Keratinocyte (primary cell): ENCODE measurements at regions not wholly inside any gene's neighbourhood (a gene's known extent, or its start where the extent isn't known, plus 50 kb on each side); places are given as distances from the start of the nearest gene placed in this dataset.

Experiments used
- DNase-seq: peaks from one replicate; pipeline ENCODE4 v3.0.0-alpha.2; 2011; ENCODE audit warnings: low read depth, missing footprints, low spot score
- FAIRE-seq: peaks from 2 replicates; lab custom pipeline; 2011; peaks lifted over from hg19 to GRCh38; lab: Jason Lieb, UNC
- H2AFZ ChIP-seq: 2 replicates; pipeline ENCODE4 v1.6.0; 2012; ENCODE audit warnings: low read length, control low read depth, inconsistent platforms; ENCODE audit not compliant: control insufficient read depth
- H3K27ac ChIP-seq: 2 replicates; pipeline ENCODE4 v1.5.1; 2011; ENCODE audit warnings: low read length; ENCODE audit not compliant: control insufficient read depth, insufficient read depth
- H3K27me3 ChIP-seq: 3 replicates; pipeline ENCODE4 v1.6.0; 2011; ENCODE audit warnings: low read length; ENCODE audit not compliant: control insufficient read depth, insufficient read depth; ENCODE audit errors: extremely low read depth
- H3K36me3 ChIP-seq, 2 experiments: 2 replicates in 1 of 2; 3 replicates in 1 of 2; pipeline ENCODE4 v1.5.1; 2011; ENCODE audit warnings: low read length in 2 of 2, mild to moderate bottlenecking in 1 of 2; ENCODE audit not compliant: control insufficient read depth in 2 of 2, insufficient read depth in 2 of 2; ENCODE audit errors: extremely low read depth in 1 of 2
- H3K4me1 ChIP-seq: 3 replicates; pipeline ENCODE4 v1.5.1; 2011; ENCODE audit warnings: low read length; ENCODE audit not compliant: control insufficient read depth, insufficient read depth; ENCODE audit errors: extremely low read depth
- H3K4me2 ChIP-seq: 3 replicates; pipeline ENCODE4 v1.6.0; 2011; ENCODE audit warnings: low read depth, low read length; ENCODE audit not compliant: control insufficient read depth, insufficient read depth; ENCODE audit errors: extremely low read depth
- H3K4me3 ChIP-seq, 3 experiments: fragments of 200-600 bp in 1 of 3; sonication (generic) in 1 of 3; 2 replicates in 2 of 3; 3 replicates in 1 of 3; pipeline ENCODE4 v1.5.1; 2011 to 2016; ENCODE audit warnings: low read length in 3 of 3, mild to moderate bottlenecking in 3 of 3, control low read depth in 2 of 3, inconsistent platforms in 1 of 3, low read depth in 1 of 3, mixed read lengths in 1 of 3, mixed run types in 1 of 3, moderate library complexity in 1 of 3; ENCODE audit not compliant: control insufficient read depth in 2 of 3, insufficient read depth in 2 of 3; ENCODE audit errors: extremely low read depth in 1 of 3
- H3K79me2 ChIP-seq: 2 replicates; pipeline ENCODE4 v1.6.0; 2012; ENCODE audit warnings: low read length; ENCODE audit not compliant: control insufficient read depth, insufficient read depth
- H3K9ac ChIP-seq: 3 replicates; pipeline ENCODE4 v1.6.0; 2011; ENCODE audit warnings: low read length; ENCODE audit not compliant: control insufficient read depth, insufficient read depth; ENCODE audit errors: extremely low read depth
- H3K9me1 ChIP-seq: 3 replicates; pipeline ENCODE4 v1.6.0; 2011; ENCODE audit warnings: low read length; ENCODE audit not compliant: control insufficient read depth, insufficient read depth; ENCODE audit errors: extremely low read depth
- H3K9me3 ChIP-seq: 2 replicates; pipeline ENCODE4 v1.5.1; 2012; ENCODE audit warnings: low read depth, low read length; ENCODE audit not compliant: control insufficient read depth
- H4K20me1 ChIP-seq: 3 replicates; pipeline ENCODE4 v1.6.0; 2011; ENCODE audit warnings: low read length; ENCODE audit not compliant: control insufficient read depth, insufficient read depth; ENCODE audit errors: extremely low read depth
- EZH2 ChIP-seq: IDR thresholded peaks from one replicate; pipeline ENCODE4 v1.6.1; 2012; ENCODE audit warnings: inconsistent platforms, mild to moderate bottlenecking, low read length, moderate library complexity
- dilution Hi-C: fragments of 300-500 bp; cut with MboI; formaldehyde crosslinking; loops from one replicate; pipeline ENCODE4 v1.7.0; 2020; ENCODE audit warnings: low sequenced_read_pairs; ENCODE audit not compliant: extremely low pct_ligation_motif_present
- TF ChIP-seq, protein P1 (sequence below), 3 experiments: IDR thresholded peaks in 1 of 3; conservative IDR thresholded peaks in 1 of 3; optimal IDR thresholded peaks in 1 of 3; 2 replicates in 2 of 3; 3 replicates in 1 of 3; pipeline versions ENCODE3 to v1.5.1; 2011; ENCODE audit warnings: low read length in 3 of 3, mild to moderate bottlenecking in 3 of 3, moderate library complexity in 2 of 3, control low read depth in 1 of 3, inconsistent platforms in 1 of 3; ENCODE audit not compliant: insufficient read depth in 2 of 3; ENCODE audit errors: extremely low read depth in 1 of 3

DNA sequence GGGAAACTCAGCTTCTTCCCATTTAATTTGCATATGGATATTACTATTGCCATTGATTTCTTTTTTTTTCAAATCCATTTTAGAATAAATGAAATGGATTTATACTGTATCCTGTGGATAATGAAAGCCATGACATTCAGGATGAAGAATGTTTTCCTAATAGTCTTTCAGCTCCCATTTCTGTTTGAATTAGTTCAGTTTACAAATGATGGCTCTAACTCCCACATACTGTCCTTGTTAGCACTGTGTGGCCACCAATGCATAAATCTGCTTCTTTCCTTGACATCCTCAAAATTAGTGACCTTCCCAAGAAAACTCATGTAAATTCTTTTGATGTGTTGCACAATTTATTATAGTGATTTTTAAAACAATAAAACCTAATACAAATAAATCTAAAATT, 693.2 kb upstream of the GJE1 start:
- no peaks in the 10 kb centered on the region for H3K79me2 ChIP-seq
- no peaks in the 10 kb centered on the region for H3K9me3 ChIP-seq
- no peaks in the 10 kb centered on the region for H3K36me3 ChIP-seq
- no peak overlapping the region for H3K27ac ChIP-seq
- FAIRE-seq: no peak
- no peak overlapping the region for H2AFZ ChIP-seq
- no peak overlapping the region for H3K4me2 ChIP-seq
- no peak overlapping the region for H3K9ac ChIP-seq
- dilution Hi-C loops: no loop called here
- H3K27me3 ChIP-seq: no peaks in the 10 kb centered on the region
- H3K9me1 ChIP-seq: no peaks in the 10 kb centered on the region
- no peak overlapping the region for H3K4me3 ChIP-seq
- no peak for TF ChIP-seq EZH2
- TF ChIP-seq, protein P1, sequence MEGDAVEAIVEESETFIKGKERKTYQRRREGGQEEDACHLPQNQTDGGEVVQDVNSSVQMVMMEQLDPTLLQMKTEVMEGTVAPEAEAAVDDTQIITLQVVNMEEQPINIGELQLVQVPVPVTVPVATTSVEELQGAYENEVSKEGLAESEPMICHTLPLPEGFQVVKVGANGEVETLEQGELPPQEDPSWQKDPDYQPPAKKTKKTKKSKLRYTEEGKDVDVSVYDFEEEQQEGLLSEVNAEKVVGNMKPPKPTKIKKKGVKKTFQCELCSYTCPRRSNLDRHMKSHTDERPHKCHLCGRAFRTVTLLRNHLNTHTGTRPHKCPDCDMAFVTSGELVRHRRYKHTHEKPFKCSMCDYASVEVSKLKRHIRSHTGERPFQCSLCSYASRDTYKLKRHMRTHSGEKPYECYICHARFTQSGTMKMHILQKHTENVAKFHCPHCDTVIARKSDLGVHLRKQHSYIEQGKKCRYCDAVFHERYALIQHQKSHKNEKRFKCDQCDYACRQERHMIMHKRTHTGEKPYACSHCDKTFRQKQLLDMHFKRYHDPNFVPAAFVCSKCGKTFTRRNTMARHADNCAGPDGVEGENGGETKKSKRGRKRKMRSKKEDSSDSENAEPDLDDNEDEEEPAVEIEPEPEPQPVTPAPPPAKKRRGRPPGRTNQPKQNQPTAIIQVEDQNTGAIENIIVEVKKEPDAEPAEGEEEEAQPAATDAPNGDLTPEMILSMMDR (optimal IDR thresholded peaks at IDR 0.05 in 1 of 3, IDR thresholded peaks at IDR 0.05 in 1 of 3, conservative IDR thresholded peaks at IDR 0.05 in 1 of 3; ENCODE audit: extremely low read depth in 1 of 3, insufficient read depth in 2 of 3, low read length in 3 of 3): no peak
- no peak for DNase-seq
- H3K4me1 ChIP-seq: no peaks in the 10 kb centered on the region
- no peaks in the 10 kb centered on the region for H4K20me1 ChIP-seq

DNA sequence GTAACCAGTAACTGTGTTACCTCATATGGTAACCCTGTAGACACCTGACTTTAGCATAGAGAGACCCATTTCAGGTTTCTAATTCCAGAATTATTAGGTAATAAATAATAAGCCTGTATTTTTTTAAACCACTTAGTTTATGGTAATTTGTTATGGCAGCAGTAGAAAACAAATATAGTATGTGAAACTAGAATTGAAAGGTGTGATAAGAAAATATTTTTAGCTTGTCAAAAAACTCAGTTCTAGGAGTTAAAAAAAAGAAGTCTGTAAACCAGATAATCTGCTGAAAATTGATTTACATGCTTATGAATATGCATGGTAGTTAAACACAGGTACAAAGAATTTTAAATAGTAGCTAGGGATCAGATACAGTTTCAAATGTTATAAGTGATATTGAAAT, 695.0 kb upstream of the GJE1 start:
- TF ChIP-seq, protein P1 (optimal IDR thresholded peaks at IDR 0.05 in 1 of 3, IDR thresholded peaks at IDR 0.05 in 1 of 3, conservative IDR thresholded peaks at IDR 0.05 in 1 of 3; ENCODE audit: extremely low read depth in 1 of 3, insufficient read depth in 2 of 3, low read length in 3 of 3): no peak
- no peak for TF ChIP-seq EZH2
- dilution Hi-C loops: no loop called here
- DNase-seq (no peak), FAIRE-seq (no peak)
- Histone ChIP-seq H3K4me1 (no peaks in the 10 kb centered on the region), H3K4me3 (no peak overlapping the region), H3K9me1 (no peaks in the 10 kb centered on the region), H4K20me1 (no peaks in the 10 kb centered on the region), H3K4me2 (no peak overlapping the region), H3K27ac (no peak overlapping the region), H3K79me2 (no peaks in the 10 kb centered on the region), H3K9me3 (no peaks in the 10 kb centered on the region), H3K9ac (no peak overlapping the region), H3K36me3 (no peaks in the 10 kb centered on the region), H2AFZ (no peak overlapping the region), H3K27me3 (no peaks in the 10 kb centered on the region)
